ENCODE measurements at regions not wholly inside any gene's neighbourhood (a gene's known extent, or its start where the extent isn't known, plus 50 kb on each side); places are given as distances from the start of the nearest gene placed in this dataset.

GRCh38 chr19:31491242-31491641 lies 142.0 kb upstream of the TSHZ3 start:
- TF ChIP-seq POLR2A (IDR thresholded peaks at IDR 0.05) (no peak), POLR2AphosphoS5 (IDR thresholded peaks at IDR 0.05; ENCODE audit: insufficient read depth in 1 of 2, low read depth in 1 of 2) (no peak)
- TF ChIP-seq, protein P1, sequence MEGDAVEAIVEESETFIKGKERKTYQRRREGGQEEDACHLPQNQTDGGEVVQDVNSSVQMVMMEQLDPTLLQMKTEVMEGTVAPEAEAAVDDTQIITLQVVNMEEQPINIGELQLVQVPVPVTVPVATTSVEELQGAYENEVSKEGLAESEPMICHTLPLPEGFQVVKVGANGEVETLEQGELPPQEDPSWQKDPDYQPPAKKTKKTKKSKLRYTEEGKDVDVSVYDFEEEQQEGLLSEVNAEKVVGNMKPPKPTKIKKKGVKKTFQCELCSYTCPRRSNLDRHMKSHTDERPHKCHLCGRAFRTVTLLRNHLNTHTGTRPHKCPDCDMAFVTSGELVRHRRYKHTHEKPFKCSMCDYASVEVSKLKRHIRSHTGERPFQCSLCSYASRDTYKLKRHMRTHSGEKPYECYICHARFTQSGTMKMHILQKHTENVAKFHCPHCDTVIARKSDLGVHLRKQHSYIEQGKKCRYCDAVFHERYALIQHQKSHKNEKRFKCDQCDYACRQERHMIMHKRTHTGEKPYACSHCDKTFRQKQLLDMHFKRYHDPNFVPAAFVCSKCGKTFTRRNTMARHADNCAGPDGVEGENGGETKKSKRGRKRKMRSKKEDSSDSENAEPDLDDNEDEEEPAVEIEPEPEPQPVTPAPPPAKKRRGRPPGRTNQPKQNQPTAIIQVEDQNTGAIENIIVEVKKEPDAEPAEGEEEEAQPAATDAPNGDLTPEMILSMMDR (IDR thresholded peaks at IDR 0.05), result no peak
